GM19463 (cell line): ENCODE measurements at regions not wholly inside any gene's neighbourhood (a gene's known extent, or its start where the extent isn't known, plus 50 kb on each side); places are given as distances from the start of the nearest gene placed in this dataset.

Source experiments
- ATAC-seq: cut with Tn5 transposase; IDR thresholded peaks from one replicate; pipeline ENCODE4 v1.9.1; 2021; ENCODE audit warnings: mild to moderate bottlenecking, moderate library complexity; ENCODE audit not compliant: unreplicated experiment

DNA sequence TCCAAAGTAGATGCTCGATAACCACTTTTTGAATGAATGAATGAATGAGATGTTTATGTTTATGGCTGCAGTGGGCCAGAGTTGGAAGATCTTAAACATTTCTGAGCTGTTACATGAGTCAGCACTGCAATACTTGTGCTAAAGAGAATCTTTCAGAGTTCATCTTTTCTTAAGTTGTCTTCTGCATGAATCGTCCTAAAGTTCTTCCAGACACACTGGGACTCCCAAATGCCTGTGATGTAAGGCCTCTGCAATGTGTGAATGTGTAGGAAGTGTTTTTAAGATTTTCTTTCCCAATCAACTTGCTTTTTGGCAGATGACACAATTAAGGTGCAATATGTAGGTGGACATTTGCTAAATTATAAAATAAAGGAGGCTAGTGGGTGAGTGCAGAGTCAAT, 50.3 kb upstream of the TRIM9 start:
- ATAC-seq: no peak

DNA sequence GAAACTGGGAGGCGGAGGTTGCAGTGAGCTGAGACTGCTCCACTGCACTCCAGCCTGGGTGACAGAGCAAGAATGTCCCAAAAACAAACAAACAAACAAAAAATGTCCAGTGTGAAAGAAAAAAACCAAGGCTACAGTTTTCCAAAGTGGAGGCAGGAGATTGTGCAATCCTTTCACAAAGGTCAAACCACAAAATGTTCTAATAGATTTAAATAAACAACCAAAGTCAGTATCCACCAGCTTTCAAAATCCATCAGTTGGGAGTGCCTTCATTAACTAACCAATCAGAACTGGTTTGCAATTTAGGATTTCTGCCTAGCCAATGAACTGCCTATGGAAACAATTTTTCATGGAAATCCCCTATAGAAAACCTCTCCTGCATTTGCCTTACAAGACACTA, 52.3 kb upstream of the TRIM9 start:
- no peak for ATAC-seq

- ATAC-seq: no peak
Observed at GRCh38 chr14:51155326-51155725, 60.4 kb upstream of the TRIM9 start.

DNA sequence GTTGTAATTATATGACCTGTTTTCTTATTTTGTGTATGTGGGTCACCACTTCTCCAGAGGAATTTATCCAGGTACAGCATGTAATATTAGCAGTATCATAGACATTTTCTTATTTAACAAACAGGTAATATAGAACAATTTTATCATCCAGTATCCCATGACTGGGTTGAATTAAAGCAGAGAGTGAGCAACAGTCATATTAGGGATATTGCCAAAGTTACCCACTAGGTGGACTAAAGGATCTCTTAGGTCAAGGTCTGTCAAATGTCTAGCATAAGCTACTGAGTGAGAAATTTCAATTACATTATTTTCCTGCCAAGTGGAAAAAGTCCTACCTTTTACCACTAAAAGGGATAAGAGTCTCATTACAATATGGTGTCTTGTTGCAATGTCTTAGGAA, 62.1 kb upstream of the TRIM9 start:
- ATAC-seq: peak; percentile 68

DNA sequence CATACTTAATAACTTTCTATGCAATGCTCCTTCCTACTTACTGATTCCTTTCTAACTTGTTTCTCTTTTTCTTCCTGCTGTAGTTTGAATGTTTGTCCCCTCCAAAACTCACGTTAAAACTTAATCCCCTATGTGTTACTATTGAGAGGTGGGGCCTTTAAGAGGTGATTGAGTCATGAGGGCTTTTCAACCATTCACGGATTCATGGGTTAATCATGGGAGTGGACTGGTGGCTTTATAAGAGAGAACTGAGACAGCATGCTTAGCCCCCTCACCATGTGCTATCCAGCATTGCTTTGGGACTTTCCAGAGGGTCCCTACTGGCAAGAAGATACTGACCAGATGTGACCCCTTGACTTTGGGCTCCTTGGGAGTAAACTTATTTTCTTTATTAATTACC, 66.0 kb upstream of the TRIM9 start:
- peak; percentile 45 for ATAC-seq

DNA sequence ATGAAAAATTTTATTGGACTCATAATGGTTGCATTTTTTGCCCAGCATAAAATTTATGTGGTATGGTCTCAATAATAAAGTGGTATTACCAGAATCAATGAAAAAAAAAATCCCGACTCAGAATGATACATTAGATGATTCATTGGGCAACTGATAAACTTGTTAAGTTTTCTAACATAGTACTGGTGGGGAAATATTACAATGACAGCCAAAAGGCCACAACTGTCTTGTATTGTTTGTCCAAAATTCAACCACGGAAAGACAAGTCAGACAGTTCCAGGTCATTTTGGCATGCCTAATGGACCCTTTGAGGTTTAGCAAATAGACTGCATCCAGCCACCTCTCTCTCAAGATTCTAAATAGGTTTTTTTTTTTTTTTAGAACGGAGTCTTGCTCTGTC, 70.5 kb upstream of the TRIM9 start:
- ATAC-seq: no peak

GRCh38 chr14:51167587-51168214, 72.3 kb upstream of the TMX1 start:
- ATAC-seq: peak; percentile 61

DNA sequence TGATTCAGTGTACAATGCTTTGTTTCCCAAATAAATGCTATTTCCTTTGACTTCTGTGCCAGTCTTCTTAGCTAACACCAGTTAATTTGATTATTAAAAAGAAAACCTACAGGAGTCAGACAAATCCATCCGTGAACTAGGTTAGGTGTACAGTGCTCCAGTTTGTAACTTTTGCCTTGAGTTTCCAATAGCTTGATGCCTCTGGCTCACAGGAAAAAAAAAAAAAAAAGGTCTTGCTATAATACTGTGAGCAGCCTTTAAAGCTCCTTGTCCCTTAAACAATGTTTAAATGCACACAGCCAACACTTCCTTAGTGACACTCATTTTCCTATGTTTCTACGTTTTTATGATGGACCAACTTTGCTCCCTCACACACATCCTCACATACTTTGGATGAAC, 71.8 kb upstream of the TMX1 start:
- ATAC-seq: no peak

DNA sequence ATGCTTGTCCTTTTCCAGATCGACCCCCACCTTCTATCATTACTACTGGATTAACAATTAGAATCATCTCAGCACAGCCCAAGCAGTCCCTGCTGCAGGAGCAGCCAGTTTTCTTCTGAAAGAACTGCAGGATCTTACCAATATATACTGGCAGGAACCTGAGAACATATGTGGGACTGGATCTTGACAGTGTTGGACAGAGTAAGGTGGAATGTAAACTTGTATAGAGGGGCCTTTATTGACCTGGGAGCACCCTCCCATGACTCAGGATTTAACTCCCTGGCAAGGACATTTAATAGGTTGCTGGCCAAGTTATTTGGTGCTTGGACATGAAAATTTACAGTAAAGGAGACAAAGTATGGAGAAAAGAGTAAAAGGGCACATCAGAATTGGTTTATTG, 66.2 kb upstream of the TMX1 start:
- no peak for ATAC-seq

DNA sequence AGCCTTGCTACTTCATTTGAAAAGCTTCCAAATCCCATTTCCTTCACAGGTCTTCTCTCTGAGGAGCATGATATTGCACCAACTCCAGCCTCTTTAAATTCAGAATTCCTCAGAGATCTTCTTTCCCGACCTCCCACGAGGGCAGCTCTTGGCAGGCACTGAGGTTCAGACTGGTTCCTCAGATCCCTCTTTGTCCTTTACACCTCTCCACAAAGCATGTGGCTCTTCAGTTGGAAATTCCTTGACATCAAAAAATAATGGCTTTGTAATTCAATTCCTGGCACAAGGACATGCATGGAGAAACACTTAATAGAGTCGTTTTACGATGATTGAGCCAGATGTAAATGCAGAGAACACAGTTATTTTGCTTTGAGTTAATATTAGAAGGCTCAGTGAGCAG, 63.2 kb upstream of the TMX1 start:
- ATAC-seq: no peak

- peak; percentile 83 for ATAC-seq
Observed at GRCh38 chr14:51180577-51180976, 59.5 kb upstream of the TMX1 start.

DNA sequence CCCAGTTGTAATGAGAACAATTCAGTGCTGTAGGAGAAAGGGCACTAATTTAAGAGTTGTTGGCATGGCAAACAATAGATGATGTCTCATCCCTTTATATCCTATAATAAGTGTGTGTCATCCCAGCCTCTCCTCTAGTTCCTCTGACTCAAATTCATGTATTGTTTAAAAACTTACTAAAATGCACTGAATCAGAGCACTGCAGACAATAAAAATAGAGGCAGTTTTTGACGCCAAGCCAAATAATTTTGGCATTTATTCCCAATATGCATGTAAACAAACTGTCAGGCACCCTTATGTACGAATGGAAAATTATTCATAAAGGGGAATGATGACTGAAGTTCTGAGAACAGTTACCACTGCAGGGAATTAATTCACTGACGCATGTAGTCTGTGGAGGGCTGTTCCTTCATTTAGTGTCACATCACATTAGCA, 57.9 kb upstream of the TMX1 start:
- ATAC-seq: no peak

DNA sequence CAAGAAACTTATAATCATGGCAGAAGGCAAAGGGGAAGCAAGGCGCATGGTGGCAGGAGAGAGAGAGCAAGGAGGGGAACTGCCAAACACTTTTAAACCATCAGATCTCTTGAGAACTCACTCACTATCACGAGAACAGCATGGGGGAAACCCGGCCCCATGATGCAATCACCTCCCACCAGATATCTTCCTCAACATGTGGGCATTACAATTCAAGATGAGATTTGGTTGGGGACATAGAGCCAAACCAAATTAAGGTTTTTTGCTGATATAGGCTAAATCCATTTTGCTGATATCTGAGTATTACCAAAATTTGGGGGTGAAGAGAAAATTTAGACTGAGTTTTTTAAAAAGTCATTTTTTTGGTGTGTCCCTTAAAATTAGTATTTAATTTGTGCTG, 54.9 kb upstream of the TMX1 start:
- ATAC-seq: no peak

- peak; percentile 72 for ATAC-seq
Observed at GRCh38 chr14:51185754-51186153, 54.3 kb upstream of the TMX1 start.

- ATAC-seq: no peak
Observed at GRCh38 chr14:51188566-51189185, 51.4 kb upstream of the TMX1 start.

- no peak for ATAC-seq
Observed at GRCh38 chr14:51189600-51190376, 50.3 kb upstream of the TMX1 start.
